HFF-Myc (cell line): ENCODE measurements at regions not wholly inside any gene's neighbourhood (a gene's known extent, or its start where the extent isn't known, plus 50 kb on each side); places are given as distances from the start of the nearest gene placed in this dataset.

ENCODE experiments used
- DNase-seq: peaks from one replicate; pipeline ENCODE4 v3.0.0-alpha.2; 2011; ENCODE audit warnings: low read depth; ENCODE audit errors: extremely low read depth
- H3K4me3 ChIP-seq: replicated peaks from 2 replicates; pipeline ENCODE4 v1.5.1; 2011; ENCODE audit warnings: low read depth, mild to moderate bottlenecking, control low read depth, low read length
- CTCF ChIP-seq: IDR thresholded peaks from 2 replicates; pipeline ENCODE4 v1.5.1; 2012; ENCODE audit warnings: mild to moderate bottlenecking, low read depth, low read length, control low read depth; ENCODE audit errors: missing control alignments

- no peak overlapping the region for H3K4me3 ChIP-seq
- TF ChIP-seq CTCF = no peak
- DNase-seq = no peak
These were observed 631.8 kb downstream of the AJAP1 start for GRCh38 chr1:5286244-5286643.

DNA sequence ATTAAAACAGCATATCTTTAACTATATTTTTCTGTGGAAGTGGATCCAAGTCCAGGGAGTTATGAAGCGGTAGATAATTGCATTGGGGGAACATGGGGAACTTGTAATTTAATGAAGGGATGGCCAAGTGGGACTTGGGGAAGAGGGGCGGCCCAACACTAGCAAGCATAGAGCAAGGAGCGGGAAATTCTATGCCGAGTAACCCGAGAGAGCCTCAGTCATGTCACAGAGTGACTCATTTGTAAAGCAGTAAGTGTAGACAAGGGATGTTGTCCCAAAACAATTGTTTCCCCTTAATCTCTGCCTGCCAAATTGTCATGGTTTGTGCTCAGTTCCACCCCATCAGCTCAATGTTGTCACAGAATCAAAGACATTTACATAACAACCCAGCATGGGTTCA is 620.1 kb downstream of the AJAP1 start:
- no peak for TF ChIP-seq CTCF
- DNase-seq = no peak
- no peak overlapping the region for H3K4me3 ChIP-seq

DNA sequence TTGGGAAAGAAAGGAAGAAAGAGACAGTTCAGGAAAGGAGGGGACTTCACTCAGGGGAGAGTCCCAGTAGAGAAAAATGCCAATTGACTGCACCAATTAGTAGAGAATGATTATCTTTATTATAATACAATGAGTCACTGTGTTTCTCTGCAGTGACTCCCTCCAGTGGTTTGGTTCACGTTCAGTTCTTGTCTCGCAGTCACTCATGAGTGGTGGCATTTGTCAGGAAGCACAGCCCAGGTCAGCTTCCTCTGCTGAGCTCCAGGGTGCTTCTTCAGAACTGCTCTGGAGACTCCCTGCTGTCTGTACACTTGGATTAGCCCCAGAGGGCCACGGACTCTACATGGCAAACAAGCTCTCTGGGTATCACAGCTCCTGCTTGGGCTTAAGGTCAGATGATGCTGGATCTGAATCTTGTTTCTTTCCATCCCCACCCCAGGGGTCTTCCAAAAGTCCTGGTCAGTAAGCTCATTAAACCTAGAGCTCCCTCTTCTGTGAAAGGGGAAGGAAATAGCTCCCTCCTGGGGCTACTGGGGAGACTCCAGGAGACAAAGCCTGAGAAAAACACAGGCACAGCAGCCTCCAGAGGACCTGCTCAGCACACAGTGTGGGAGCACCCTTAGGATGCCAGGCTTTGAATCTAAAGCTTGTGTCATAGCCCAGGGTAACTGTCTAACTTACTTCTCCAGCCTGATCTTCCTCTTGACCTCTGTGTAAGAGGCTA is 619.0 kb downstream of the AJAP1 start:
- no peak overlapping the region for H3K4me3 ChIP-seq
- no peak for TF ChIP-seq CTCF
- no peak for DNase-seq

DNA sequence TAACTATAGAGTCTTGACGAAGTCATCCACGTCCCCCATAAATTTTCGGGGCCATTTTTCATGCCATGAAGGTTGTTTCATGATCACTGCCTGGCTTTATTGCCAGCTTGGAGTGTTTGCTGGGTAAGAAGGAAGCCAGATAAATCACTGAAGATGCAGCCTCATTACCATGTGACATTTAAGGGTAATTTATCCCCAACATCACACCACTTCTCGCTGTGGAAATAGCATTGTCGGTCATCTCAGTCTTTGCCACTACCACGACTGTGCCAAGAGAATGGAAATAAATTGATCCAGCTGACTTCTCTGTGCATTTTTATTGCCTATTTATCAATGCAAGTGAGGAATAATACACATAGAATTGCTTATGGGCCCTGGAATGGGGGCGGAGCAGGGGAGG is 617.9 kb downstream of the AJAP1 start:
- H3K4me3 ChIP-seq = no peak overlapping the region
- DNase-seq = no peak
- no peak for TF ChIP-seq CTCF

GRCh38 chr1:5271264-5271663 is 616.9 kb downstream of the AJAP1 start:
- H3K4me3 ChIP-seq = no peak overlapping the region
- DNase-seq = no peak
- TF ChIP-seq CTCF = no peak

- DNase-seq = no peak
- TF ChIP-seq CTCF = no peak
- no peak overlapping the region for H3K4me3 ChIP-seq
These were observed 615.5 kb downstream of the AJAP1 start for GRCh38 chr1:5269901-5270300.
